ENCODE measurements at regions not wholly inside any gene's neighbourhood (a gene's known extent, or its start where the extent isn't known, plus 50 kb on each side); places are given as distances from the start of the nearest gene placed in this dataset.

GRCh38 chr9:3646226-3646625 is 120.4 kb upstream of the RFX3 start:
- TF ChIP-seq CTCF (IDR thresholded peaks at IDR 0.05) (no peak), POLR2A (IDR thresholded peaks at IDR 0.05) (no peak)

Measured in ovary (tissue), 3 donors.